Psoas muscle (tissue), 7 donors: ENCODE measurements at regions not wholly inside any gene's neighbourhood (a gene's known extent, or its start where the extent isn't known, plus 50 kb on each side); places are given as distances from the start of the nearest gene placed in this dataset.

ENCODE experiments used
- ATAC-seq, 4 donors: fragments of 200-7000 bp; cut with Tn5 transposase; one replicate each; pipeline ENCODE4 v1.9.1; 2020; ENCODE audit warnings: moderate library complexity in 3 of 4, mild to moderate bottlenecking in 2 of 4
- DNase-seq, 2 donors: peaks; one replicate each; pipeline ENCODE4 v3.0.0-alpha.2; 2020
- H3K27ac ChIP-seq: fragments of 200-600 bp; one replicate; pipeline ENCODE4 v1.8.0; 2022
- H3K27me3 ChIP-seq, 3 donors: fragments of 200-600 bp in 1 of 3; one replicate each; pipeline versions ENCODE4 v1.6.1 to v1.8.0; 2013 to 2022; ENCODE audit warnings: low read length in 2 of 3, mild to moderate bottlenecking in 2 of 3, moderate library complexity in 1 of 3; ENCODE audit not compliant: insufficient read depth in 3 of 3
- H3K36me3 ChIP-seq, 2 donors: fragments of 200-600 bp in 1 of 2; one replicate each; pipeline versions ENCODE4 v1.6.1 to v1.8.0; 2013 to 2022; ENCODE audit warnings: low read depth in 1 of 2, mild to moderate bottlenecking in 1 of 2, moderate library complexity in 1 of 2; ENCODE audit not compliant: insufficient read depth in 1 of 2
- H3K4me1 ChIP-seq: fragments of 200-600 bp; one replicate; pipeline ENCODE4 v1.8.0; 2022
- H3K4me3 ChIP-seq: fragments of 200-600 bp; one replicate; pipeline ENCODE4 v1.8.0; 2022; ENCODE audit warnings: mild to moderate bottlenecking
- H3K9me3 ChIP-seq: fragments of 200-600 bp; one replicate; pipeline ENCODE4 v1.8.0; 2022
- CTCF ChIP-seq: fragments of 200-600 bp; IDR thresholded peaks from one replicate; pipeline ENCODE4 v1.8.0; 2022; ENCODE audit warnings: antibody characterized with exemption
- WGBS, 3 donors: extraction: QIAGEN DNeasy Blood & Tissue Kit; methylation state at CpG; one replicate each; pipeline versions ENCODE4 v1.1.6 to v1.1.7; 2013; 5-methylcytosine and 5-hydroxymethylcytosine counted together
- intact Hi-C, 2 donors: fragments of 100-400 bp; cut with DNase I; formaldehyde crosslinking; loops; one replicate each; pipeline versions ENCODE4 v1.11.0 to v1.14.2; 2022
- donor health status: healthy with polysubstance abuse.
- donor health status: DM: no; HTN: no; CAD: no; lungs with moderate emphysema.
- donor health status: Bipolar disorder and iron deficiency.
- donor health status: healthy.
- donor health status: DM: yes; HTN: yes; CAD: no.
- donor health status: DM: no; HTN: no; CAD: no.
- donor health status: DM: yes; HTN: yes; CAD: no.

DNA sequence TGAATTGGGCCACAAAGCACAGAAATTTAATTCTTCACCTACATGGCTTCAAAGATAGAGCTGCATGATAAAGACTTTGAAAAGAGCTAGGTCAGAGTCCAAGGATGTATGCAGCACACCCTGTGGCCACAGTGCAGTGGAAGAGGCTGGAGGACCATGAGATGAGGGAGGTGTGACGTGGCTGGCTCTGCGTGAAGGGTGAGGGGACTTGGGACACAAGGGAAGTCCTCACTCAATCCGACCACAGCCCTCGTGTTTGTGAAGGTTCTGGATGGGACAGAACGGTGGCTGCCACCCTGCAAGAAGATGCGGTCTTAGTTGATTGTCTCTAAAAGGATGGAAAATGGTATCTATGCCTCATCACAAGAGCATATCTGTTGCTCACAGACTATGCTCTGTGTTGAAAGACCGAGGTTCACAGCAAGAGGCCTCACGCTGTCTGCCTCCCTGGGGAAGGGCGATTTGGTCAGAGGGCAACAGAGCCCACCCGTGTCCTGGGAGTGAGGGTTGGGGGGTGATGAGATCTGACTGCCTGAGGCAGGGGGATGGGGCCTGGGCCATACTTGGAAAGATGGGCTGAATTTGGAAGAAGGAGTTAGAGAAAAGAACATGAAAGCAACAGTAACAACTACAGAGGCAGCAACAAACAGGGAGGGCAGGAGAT is 174.4 kb upstream of the SHH start:
- 78 to 85% (median 82%) methylated on average over 10 of the region's 10 CpGs for WGBS, 3 donors
- Histone ChIP-seq H3K27me3 (peaks cover 0 to 4% (median 2%) of the 10 kb centered on the region in 3 donors), H3K36me3 (no peaks in the 10 kb centered on the region), H3K27ac (no peak overlapping the region), H3K4me3 (no peak overlapping the region), H3K9me3 (no peaks in the 10 kb centered on the region), H3K4me1 (no peaks in the 10 kb centered on the region)
- no peak for DNase-seq
- intact Hi-C loops, result no loop called here
- ATAC-seq, result no peak
- no peak for TF ChIP-seq CTCF

DNA sequence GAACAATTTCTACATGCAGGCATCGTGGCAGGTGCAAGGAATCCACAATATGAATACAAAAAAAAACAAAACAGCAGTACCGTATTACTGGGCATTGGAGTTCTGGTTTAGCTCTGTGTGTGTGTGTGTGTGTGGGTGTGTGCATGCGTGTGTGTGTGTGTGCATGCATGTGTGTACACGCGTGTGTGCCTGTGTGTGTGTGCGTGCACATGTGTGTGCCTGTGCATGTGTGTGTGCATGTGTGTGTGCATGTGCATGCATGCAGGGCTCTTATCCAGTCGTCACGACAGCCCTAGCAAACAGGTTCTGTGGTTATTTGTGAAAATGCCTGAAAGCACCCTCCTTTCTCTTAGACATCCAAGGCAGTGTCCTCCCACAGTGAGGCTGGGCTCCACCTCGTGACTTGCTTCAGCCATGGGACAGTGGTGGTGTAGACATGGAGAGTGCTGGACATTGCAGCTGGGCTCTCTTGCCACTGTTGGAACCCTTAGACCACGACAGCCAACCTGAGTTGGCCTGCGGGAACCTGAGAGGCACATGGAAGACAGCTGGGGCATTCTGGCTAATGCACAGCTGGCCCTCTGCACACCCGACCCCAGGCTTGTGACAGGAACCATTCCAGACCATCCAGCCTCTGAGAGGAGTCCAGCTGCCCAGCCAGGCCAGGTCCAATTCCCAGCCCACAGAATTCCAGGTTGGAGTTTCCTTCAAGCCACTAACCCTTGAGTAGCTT is 173.4 kb upstream of the SHH start:
- ATAC-seq (no peak), DNase-seq (no peak)
- H3K4me1 ChIP-seq, result no peaks in the 10 kb centered on the region
- H3K27me3 ChIP-seq, result peaks cover 0 to 4% (median 2%) of the 10 kb centered on the region in 3 donors
- intact Hi-C loops, result no loop called here
- no peak for TF ChIP-seq CTCF
- WGBS, 3 donors, result 57 to 71% (median 65%) methylated on average over 12 of the region's 12 CpGs
- H3K9me3 ChIP-seq, result no peaks in the 10 kb centered on the region
- H3K27ac ChIP-seq, result no peak overlapping the region
- H3K4me3 ChIP-seq, result no peak overlapping the region
- no peaks in the 10 kb centered on the region for H3K36me3 ChIP-seq

- intact Hi-C loops, result no loop called here
- ATAC-seq (no peak), DNase-seq (no peak)
- no peaks in the 10 kb centered on the region for H3K36me3 ChIP-seq
- H3K27me3 ChIP-seq, result peaks cover 0 to 4% (median 2%) of the 10 kb centered on the region in 3 donors
- no peak overlapping the region for H3K4me3 ChIP-seq
- no peak overlapping the region for H3K27ac ChIP-seq
- 85 to 89% (median 86%) methylated on average over 15 of the region's 15 CpGs for WGBS, 3 donors
- no peaks in the 10 kb centered on the region for H3K9me3 ChIP-seq
- no peaks in the 10 kb centered on the region for H3K4me1 ChIP-seq
- TF ChIP-seq CTCF, result no peak
Measured at GRCh38 chr7:155984609-155985405, 172.5 kb upstream of the SHH start.

- Histone ChIP-seq H3K9me3 (no peaks in the 10 kb centered on the region), H3K4me3 (no peak overlapping the region), H3K4me1 (no peaks in the 10 kb centered on the region), H3K36me3 (no peaks in the 10 kb centered on the region), H3K27ac (no peak overlapping the region), H3K27me3 (peaks cover 0 to 4% (median 2%) of the 10 kb centered on the region in 3 donors)
- intact Hi-C loops, result no loop called here
- TF ChIP-seq CTCF, result no peak
- 68 to 82% (median 74%) methylated on average over 10 of the region's 10 CpGs for WGBS, 3 donors
- ATAC-seq, result no peak
- no peak for DNase-seq
Measured at GRCh38 chr7:155984028-155984580, 171.8 kb upstream of the SHH start.
